Amniotic stem cell (primary cell): ENCODE measurements at regions not wholly inside any gene's neighbourhood (a gene's known extent, or its start where the extent isn't known, plus 50 kb on each side); places are given as distances from the start of the nearest gene placed in this dataset.
"Not testable (repeated sequence)": the region's sequence is repeated elsewhere in the genome, so short reads cannot be mapped to it uniquely, and the experiment has no call there.

Experiments
- DNase-seq: peaks from one replicate; lab custom pipeline; 2025; lab: John Stamatoyannopoulos, UW

DNA sequence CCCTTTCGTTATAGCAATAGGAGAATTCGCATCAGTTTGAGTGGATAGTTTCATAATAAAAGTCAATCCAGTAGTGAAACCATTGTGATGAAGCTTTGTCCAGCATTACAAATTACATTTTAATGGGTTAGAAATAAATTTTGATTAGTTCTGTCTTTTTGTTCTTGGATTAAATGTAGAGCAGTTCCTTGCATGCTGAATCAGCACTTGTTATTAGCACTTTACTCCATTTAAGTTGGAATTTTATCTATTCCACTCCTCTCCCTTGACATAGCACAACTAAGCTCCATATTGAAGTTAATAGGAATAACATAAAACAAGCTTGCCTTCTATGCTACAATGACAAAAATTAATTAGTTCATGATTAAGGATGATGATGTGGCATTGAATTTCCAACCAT lies 624.1 kb downstream of the CCDC85A start:
- no peak for DNase-seq

DNA sequence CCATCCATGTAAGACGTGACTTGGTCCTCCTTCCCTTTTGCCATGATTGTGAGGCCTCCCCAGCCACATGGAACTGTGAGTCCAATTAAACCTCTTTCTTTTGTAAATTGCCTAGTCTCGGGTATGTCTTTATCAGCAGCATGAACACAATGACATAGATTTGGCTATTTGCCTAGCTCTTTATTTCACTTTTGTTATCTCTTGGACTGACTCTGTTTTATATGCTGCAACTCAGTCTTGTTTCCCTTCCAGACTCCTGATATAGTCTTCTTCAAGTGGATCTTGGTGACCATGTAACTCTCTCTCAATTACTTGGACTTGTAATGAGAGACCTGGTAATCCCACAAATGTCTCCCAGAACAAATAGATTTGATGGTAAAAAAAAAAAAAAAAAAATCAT lies 627.6 kb downstream of the CCDC85A start:
- DNase-seq = no peak

DNA sequence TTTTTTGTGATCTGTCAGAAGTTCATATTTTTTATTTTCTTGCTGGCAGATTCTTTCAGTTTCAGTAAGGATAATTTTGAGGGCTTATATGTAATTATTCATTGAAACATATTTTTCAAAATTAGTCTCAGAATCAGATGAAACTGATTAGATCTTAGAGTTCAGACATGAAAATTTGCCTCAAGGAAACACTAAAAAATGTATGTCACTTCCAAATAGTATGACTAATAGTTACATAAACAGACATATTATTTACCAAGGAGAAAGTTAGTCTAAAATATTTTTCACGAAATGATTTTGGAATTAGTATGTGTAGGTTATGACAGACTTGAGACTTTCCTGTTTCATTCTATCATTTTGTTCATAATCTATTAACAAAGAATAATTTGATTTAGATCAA lies 628.6 kb downstream of the CCDC85A start:
- DNase-seq = no peak

DNA sequence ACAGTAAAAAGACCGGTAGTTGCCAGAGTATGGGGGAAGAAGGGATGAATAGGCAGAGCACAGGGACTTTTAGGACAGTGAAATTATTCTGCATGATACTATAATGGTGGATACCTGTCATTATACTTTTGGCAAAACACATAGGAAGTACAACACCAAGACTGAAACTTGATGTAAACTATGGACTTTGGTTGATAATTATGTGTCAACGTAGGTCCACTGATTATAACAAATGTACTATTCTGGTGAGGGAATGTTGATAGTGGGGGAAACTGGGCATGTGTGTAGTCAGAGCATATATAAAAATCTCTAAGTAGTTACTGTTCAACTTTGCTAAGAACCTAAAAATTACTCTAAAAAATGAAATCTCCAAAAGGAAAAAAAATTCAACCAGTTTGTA lies 629.7 kb downstream of the CCDC85A start:
- no peak for DNase-seq

DNA sequence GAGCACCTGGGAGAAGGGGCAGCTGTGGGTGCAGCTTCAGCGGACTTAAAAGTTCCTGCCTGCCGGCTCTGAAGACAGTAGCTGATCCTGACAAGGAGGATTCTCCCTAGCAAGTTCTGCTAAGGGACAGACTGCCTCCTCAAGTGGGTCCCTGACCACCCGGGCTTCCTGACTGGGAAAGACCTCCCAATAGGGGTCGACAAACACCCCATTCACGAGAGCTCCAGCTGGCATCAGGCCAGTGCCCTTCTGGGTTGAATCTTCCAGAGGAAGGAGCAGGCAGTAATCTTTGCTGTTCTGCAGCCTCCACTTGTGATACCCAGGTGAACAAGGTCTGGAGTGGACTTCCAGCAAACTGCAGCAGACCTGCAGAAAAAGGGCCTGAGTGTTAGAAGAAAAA lies 632.9 kb downstream of the CCDC85A start:
- no peak for DNase-seq

DNA sequence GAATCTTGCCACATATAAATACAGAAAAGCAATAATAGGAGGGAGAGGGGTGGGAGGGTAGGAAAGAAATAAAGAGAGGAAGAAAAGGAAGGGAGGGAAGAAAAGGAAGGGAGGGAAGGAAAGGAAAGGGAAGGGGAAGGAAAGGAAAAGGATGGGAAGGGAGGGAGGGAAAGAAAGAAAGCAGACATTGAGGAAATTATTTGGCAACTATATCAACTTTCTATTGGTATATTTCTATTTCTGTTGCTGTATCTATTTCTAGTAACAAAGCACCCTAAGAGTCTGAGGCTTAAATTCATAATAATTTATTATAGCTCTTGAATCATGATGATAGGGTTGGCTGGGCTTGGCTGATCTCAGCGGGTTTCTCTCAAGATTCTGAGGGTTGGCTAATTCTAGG lies 648.0 kb downstream of the CCDC85A start:
- no peak for DNase-seq

DNA sequence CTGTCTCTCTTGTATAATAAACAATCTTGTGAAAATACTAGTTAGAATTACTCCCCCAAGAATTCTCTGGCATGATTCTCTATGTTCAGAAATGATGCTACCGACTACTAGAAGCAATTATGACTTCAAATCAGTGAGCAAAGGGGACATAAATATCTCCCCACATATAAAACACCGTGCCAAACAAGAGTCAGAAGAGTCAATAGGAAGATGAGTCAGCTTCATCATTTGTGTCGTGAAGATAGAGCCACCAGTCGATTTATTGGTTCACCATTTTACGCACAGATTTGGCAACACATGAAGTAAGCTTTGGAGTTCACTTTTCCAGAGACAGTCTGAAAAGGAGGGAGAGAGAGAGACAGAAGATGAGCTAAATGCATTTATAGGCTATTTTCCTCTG lies 650.9 kb downstream of the CCDC85A start:
- no peak for DNase-seq

DNA sequence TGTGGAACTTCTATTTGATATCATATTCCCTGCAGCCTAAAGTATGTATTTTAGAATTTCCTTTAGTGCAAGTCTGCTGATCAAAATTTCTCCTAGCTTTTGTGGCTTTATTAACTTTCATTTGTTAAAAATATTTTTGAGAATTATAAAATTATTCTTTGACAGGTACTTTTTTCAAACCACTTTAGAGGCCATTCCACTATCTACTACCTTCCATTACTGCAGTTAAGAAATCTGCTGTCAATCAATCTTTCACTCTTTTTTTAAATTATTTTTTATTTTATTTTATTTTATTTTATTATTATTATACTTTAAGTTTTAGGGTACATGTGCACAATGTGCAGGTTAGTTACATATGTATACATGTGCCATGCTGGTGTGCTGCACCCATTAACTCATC lies 656.2 kb downstream of the CCDC85A start:
- DNase-seq = not testable (repeated sequence)

DNA sequence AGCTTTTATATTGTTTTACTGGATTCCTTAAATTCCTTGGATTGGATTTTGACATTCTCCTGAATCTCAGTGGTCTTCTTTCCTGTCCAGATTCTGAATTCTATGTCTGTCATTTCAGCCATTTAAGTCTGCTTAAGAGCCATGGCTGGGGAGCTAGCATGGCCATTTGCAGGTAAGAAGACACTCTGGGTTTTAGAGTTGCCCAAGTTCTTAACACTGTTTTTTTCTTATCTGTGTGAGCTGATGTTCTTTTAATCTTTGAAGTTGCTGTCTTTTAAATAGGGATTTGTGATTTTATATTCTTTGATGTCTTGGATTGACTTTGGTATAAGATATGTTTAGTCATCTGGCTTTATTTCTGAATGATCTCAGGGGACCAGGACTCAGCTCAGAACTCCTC lies 677.2 kb downstream of the CCDC85A start:
- no peak for DNase-seq

DNA sequence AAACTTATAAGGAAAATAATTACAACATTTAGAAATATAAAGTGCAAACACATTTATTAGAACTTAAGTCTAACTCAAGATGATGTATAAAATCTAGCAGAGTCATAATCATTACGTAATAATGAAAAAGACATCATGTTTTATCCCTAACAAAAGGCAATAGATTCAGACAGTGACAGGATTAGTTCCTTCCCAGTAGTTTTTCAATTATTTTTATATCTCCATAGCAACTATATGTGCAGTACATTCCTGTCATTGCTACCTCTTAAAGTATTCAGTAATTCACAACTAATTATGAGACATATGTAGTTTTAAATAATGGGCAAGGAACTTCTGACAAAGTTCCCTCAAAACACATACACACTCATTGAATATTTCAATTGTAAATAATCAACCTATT lies 687.9 kb downstream of the CCDC85A start:
- no peak for DNase-seq

DNA sequence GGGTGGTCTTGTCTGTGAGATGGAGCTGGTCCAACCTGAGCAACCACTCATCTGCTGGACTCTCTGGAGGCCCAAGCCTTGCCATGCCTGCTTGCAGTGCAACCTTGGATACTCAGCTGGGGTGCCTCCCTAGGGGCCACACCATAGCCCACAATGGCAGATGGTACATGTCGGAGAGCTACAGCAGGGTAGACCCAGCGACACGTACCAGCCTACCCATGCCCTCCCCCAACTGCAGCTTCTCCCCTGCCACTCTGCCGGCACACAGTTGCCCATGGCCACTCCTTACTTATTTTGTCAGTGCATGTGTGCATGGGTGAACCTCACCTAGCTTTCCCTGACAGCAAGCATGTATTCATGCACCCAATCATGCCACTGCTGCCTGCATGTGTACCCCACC lies 690.9 kb downstream of the CCDC85A start:
- no peak for DNase-seq

DNA sequence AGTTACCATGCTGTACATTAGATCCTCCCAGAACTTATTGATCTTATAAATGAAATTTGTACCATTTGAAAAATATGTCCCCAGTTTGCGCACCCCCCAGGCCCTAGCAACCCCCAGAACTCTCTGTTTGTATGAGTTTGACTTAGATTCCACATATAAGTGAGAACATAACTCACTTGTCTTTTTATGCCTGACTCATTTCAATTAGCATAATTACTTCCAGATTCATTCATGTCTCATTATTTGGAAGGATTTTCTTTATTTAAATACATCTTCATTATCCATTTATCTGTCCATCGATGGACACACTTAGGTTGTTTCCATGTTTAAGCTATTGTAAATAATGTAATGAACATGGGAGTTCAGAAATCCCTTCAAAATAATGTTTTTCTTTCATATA lies 705.9 kb downstream of the CCDC85A start:
- DNase-seq = no peak

DNA sequence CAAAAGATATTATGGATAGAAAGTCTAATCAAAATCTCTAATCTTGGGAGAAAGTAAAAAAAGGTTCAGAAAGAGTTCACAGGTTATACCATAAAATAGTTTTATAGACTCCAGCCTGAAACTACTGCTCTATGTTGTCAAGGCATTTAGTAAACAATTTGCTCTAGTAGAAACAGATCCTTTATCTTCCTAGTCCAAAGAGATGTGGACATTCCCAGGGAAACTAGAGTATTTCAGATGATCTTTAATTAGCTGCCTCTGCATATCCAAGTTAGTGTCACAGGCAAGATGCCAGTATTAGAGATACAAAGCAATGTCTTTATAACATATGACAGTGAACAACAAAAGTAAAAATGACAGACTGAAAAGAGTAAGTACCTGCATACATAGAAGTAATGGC lies 708.6 kb downstream of the CCDC85A start:
- DNase-seq = no peak

DNA sequence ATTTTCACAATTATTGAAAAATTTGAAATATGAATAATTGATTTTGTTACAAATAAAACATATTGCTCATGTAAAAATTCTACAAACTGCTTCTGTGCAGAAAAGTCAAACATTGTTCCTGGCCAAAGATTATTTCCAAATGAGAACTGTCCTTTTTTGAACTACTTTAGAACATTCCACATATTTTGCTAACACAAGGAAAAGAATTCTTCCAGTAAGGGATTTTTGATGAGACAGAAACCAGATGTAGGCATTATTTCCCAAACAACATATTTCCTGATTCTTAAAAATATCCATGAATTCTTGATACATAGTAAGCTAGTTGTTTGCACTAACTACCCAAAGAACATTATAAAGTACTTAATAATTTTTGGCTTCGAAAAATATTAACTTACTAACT lies 715.2 kb downstream of the CCDC85A start:
- DNase-seq = no peak

DNA sequence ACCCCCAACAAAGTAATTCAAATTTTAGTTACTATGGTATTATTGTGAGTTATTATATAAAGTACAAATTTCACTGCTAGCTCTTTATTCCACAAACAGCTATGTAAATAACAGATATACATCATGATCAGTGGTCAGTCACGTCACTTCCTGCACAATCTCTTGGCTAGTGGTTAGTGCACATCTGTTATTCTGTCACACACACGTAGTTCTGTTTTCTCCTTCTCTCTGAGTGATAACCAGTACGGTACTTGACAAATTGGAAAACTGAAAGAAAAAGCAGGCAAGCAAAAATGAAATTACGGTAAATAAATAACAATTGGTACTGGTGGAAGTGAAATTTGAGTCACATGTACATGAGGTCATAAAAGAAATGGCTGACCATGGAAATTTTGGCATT lies 728.7 kb downstream of the CCDC85A start:
- DNase-seq = no peak

DNA sequence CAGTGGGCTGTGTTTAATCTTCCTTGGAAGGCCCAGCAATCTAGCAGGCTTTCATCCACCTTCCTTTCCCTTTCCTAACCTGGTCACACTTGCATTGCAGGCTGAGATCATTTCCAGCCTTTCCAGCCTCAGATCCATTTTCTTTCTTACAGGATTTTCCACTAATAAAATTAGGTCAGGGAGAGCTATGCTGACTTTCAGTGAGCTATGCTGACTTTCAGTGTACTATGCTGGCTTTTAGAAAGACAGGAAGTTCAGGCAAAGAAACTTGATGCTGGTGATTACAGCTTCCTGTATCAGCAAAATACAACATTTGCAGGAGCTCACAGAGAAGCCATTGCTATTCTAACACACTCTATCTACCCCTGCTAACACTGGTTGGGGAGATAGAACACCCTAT lies 735.0 kb downstream of the CCDC85A start:
- DNase-seq = no peak

DNA sequence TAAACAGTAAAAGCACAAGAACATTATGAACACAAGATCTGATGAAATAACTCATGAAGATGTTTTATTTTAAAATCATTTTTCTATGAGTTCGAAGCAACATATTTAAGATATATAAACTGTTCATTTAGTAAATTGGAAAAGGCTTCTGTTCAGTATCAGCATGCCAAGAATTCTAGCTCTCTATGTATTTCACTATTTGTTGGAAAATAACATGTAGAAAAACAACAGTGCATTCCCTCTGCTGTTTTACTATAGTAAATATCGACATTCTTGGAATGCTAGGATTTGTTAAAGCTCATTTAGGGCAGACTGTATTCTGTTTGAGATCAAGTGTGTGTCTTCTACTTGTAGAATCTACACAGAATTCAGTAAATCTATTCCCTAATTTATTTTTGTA lies 750.2 kb downstream of the CCDC85A start:
- DNase-seq = no peak

DNA sequence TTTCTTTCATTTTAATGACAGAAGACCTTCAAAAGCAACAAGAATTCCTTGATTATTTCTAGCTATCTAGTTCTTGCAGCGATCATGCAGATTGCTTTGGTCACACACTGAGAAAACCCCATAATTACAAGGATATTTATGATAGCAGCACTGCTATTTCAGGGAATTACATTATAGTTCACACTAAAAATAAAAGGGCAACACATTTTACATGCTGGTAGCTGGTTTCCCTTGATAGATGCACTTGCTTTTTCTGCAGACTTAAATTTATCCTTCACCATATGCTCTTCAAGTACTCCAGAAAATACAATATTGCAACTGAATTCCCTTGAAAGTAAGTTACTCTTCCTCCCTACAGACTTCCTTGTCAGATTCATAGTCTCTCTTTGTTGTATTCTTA lies 751.1 kb downstream of the CCDC85A start:
- DNase-seq = no peak

DNA sequence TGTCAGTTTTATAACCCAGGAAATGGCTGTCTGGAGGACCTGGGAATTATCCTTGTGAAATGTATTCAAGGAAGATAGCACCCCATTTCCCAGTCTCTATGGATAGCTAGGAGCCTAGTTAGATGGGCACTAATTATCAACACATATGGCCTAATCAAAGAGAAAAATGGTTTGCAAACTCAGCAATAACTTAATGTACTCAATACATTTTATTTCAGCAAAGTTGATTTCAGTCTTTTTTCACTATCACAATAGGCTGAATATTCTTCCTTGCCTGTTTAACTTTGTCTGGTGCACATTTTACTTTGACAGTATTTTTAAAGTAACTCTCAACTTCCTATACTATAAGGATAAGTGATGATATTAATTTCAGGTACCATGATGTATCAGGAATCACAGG lies 756.3 kb downstream of the CCDC85A start:
- no peak for DNase-seq

DNA sequence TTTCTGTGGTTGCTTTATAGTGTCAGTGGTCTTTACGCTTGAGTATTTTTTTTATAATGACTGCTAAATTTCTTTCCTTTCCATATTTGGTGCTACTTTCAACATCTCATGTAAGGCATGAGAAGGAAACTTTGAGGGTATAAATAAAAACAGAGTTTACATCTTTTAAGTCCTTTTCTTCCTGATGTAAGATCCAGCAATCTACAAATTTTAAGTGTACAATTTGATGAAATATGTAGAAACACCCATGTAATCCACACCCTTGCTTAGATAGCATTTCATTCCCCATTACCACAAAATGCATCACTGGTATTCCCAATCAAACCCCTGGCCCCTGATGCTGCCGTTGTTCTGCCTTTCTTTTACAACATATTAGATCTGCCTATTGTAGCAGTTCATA lies 769.1 kb downstream of the CCDC85A start:
- DNase-seq = no peak

DNA sequence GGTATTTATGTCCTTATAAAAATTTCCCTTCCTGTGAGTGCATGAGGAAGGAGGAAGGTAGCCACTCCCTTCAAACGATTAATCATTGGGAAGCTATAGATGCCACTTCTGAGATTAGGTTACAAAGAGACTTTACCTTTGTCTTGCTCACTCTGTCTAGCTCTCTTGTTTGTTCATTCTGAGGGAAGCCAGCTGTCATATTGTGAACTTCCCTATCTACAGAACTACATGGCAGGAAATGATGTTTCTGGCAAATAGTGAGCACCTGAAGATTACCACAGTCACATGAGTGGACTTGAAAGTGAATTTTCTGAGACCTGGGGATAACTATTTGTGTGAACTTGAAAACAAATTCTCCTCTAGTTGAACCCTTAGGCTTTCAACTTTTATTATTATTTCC lies 776.8 kb downstream of the CCDC85A start:
- no peak for DNase-seq

DNA sequence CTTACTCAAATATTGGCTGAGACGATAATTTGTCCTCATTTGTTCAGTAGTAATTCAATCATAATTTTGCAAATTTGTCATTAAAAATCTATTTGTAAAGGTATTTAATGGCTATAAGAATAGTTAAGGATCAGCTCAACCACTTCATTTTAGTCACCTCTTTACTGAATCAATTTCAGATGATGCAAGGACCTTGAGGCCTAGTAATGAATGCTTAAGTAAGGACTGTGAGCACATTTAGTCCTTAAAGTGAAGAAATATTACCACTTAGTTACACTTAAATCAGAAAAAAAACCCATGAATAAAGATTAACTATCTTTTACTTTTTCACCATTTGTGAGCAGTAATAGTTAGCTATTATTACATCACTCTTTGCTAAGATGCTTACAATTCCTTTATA lies 778.9 kb downstream of the CCDC85A start:
- no peak for DNase-seq

DNA sequence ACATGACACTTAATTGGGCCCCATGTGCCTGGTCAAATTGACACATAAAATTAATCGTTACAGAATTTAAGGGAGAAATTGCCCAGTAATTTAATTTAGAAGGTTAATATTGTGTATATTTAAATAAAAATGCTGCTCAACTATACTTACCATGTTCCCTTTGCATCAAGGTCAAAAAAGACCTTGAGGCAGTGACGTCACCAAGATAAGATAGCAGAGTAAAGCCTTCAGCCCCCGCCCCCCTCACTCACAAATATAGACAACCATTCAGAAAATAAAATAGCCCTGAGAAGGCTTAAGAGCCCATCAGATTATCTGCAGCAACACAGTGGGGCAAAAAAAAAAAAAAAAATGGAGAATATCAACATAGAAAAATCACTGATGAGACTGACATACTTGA lies 785.7 kb downstream of the CCDC85A start:
- DNase-seq = no peak

DNA sequence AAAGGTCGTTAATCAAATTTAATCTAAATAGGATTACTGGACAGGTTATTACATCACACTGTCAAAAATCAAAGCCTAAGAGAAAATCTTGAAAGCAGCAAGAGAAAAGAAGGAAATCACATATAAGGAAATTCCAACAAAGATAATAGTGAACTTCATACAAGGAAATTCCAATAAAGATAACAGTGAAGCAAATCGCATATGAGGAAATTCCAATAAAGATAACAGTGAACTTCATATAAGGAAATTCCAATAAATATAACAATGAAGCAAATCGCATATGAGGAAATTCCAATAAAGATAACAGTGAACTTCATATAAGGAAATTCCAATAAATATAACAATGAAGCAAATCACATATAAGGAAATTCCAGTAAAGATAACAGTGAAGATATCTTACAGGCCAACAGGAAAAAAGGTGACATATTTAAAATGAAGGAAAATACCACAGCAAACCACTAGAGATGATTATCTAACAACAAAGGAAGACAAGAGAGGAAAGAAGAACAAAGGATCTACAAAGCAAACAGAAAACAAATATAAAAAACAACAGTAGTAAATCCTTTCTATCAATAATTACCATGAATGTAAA lies 787.7 kb downstream of the CCDC85A start:
- DNase-seq = no peak

DNA sequence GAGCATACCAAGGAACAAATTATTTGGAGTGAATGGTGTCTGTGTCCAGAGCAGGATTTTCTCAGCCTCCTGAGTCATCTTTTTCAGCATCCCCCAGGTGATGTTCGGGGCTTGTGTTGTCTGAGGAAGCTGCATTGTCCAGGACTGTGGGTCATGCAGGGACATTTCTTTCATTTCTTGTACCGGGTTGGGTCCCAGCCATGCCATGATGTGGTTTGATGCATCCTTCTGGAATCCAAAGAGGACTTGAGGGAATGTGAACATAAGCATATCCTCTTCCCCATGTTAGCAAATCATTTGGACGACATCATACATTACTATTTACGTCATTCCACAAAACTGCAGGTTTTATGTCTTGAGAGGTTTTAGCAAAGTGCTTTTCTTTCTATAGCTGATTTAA lies 797.8 kb downstream of the CCDC85A start:
- no peak for DNase-seq
